ENCODE measurements at regions not wholly inside any gene's neighbourhood (a gene's known extent, or its start where the extent isn't known, plus 50 kb on each side); places are given as distances from the start of the nearest gene placed in this dataset.
A peak's percentile ranks its signal among the peaks of the same experiment; 100 is the strongest.

GRCh38 chr10:110399106-110399964 lies 94.6 kb upstream of the SMNDC1 start:
- DNase-seq: peak; percentile 89

GRCh38 chr10:110399965-110400933 lies 95.5 kb upstream of the SMNDC1 start:
- no peak for DNase-seq

GRCh38 chr10:110401401-110402076 lies 96.2 kb upstream of the DUSP5 start:
- DNase-seq: no peak

- no peak for DNase-seq
Observed at GRCh38 chr10:110402077-110402416, 95.7 kb upstream of the DUSP5 start.

GRCh38 chr10:110403593-110403992 lies 94.1 kb upstream of the DUSP5 start:
- DNase-seq: no peak

GRCh38 chr10:110404413-110404812 lies 93.3 kb upstream of the DUSP5 start:
- no peak for DNase-seq

GRCh38 chr10:110404825-110405224 lies 92.9 kb upstream of the DUSP5 start:
- no peak for DNase-seq

- no peak for DNase-seq
Observed at GRCh38 chr10:110405380-110405779, 92.3 kb upstream of the DUSP5 start.

- DNase-seq: no peak
Observed at GRCh38 chr10:110407301-110408170, 90.2 kb upstream of the DUSP5 start.

- no peak for DNase-seq
Observed at GRCh38 chr10:110408203-110408871, 89.4 kb upstream of the DUSP5 start.

- no peak for DNase-seq
Observed at GRCh38 chr10:110408943-110409342, 88.8 kb upstream of the DUSP5 start.

- no peak for DNase-seq
Observed at GRCh38 chr10:110409488-110409887, 88.2 kb upstream of the DUSP5 start.

- no peak for DNase-seq
Observed at GRCh38 chr10:110409926-110410325, 87.8 kb upstream of the DUSP5 start.

GRCh38 chr10:110410329-110411046 lies 87.2 kb upstream of the DUSP5 start:
- peak; percentile 90 for DNase-seq

GRCh38 chr10:110411047-110411410 lies 86.7 kb upstream of the DUSP5 start:
- DNase-seq: no peak

GRCh38 chr10:110413049-110413783 lies 84.5 kb upstream of the DUSP5 start:
- DNase-seq: no peak

GRCh38 chr10:110413903-110414547 lies 83.7 kb upstream of the DUSP5 start:
- no peak for DNase-seq

GRCh38 chr10:110414548-110415309 lies 83.0 kb upstream of the DUSP5 start:
- no peak for DNase-seq

- DNase-seq: no peak
Observed at GRCh38 chr10:110415809-110416208, 81.9 kb upstream of the DUSP5 start.
